ENCODE measurements at regions not wholly inside any gene's neighbourhood (a gene's known extent, or its start where the extent isn't known, plus 50 kb on each side); places are given as distances from the start of the nearest gene placed in this dataset.

GRCh38 chr1:219676012-219676765 is 63.3 kb upstream of the ZC3H11B start:
- Histone ChIP-seq H3K9me3 (ENCODE audit: control insufficient read depth in 4 of 4, low read length in 3 of 4) (no peaks in the 10 kb centered on the region), H3K27me3 (ENCODE audit: control insufficient read depth in 4 of 4, insufficient read depth in 4 of 4, low read length in 3 of 4) (peaks cover 0 to 4% (median 0%) of the 10 kb centered on the region in 4 donors), H3K27ac (ENCODE audit: low read depth in 1 of 2, low read length in 2 of 2) (no peak overlapping the region), H3K9ac (ENCODE audit: low read depth in 1 of 2, low read length in 2 of 2) (no peak overlapping the region), H3K36me3 (ENCODE audit: control insufficient read depth in 4 of 4, insufficient read depth in 3 of 4, low read depth in 1 of 4, low read length in 3 of 4) (no peaks in the 10 kb centered on the region), H3K4me1 (ENCODE audit: control insufficient read depth in 4 of 4, insufficient read depth in 4 of 4, low read length in 3 of 4) (no peaks in the 10 kb centered on the region), H3K4me3 (ENCODE audit: low read depth in 1 of 3, low read length in 3 of 3) (no peak overlapping the region)
- TF ChIP-seq FOXA2 (IDR thresholded peaks at IDR 0.05) (no peak), RAD21 (IDR thresholded peaks at IDR 0.05) (no peak), YY1 (IDR thresholded peaks at IDR 0.05) (no peak), ATF3 (IDR thresholded peaks at IDR 0.05) (no peak), EGR1 (IDR thresholded peaks at IDR 0.05; ENCODE audit: low read depth in 2 of 2) (no peak), SP1 (IDR thresholded peaks at IDR 0.05) (no peak), MAX (IDR thresholded peaks at IDR 0.05) (no peak), TAF1 (conservative IDR thresholded peaks at IDR 0.05) (no peak), RXRA (IDR thresholded peaks at IDR 0.05) (no peak), JUND (IDR thresholded peaks at IDR 0.05) (no peak), CTCF (IDR thresholded peaks at IDR 0.05; ENCODE audit: low read depth, low read length, missing input control) (no peak), GABPA (IDR thresholded peaks at IDR 0.05 in 1 of 2, conservative IDR thresholded peaks at IDR 0.05 in 1 of 2) (no peak), HNF4G (IDR thresholded peaks at IDR 0.05) (no peak), HNF4A (conservative IDR thresholded peaks at IDR 0.05) (no peak), REST (IDR thresholded peaks at IDR 0.05) (no peak), NR2F2 (IDR thresholded peaks at IDR 0.05) (no peak), ZBTB33 (IDR thresholded peaks at IDR 0.05) (no peak), FOXA1 (IDR thresholded peaks at IDR 0.05) (no peak)
- WGBS = 79% methylated on average over 8 of the region's 8 CpGs
- no peak for DNase-seq (ENCODE audit: low spot score)
